ENCODE measurements at regions not wholly inside any gene's neighbourhood (a gene's known extent, or its start where the extent isn't known, plus 50 kb on each side); places are given as distances from the start of the nearest gene placed in this dataset.

- Mint-ChIP-seq H3K9me3 (no peaks in the 10 kb centered on the region), H3K4me1 (peaks cover 19% of the 10 kb centered on the region), H3K36me3 (ENCODE audit: low read depth) (no peaks in the 10 kb centered on the region), H3K27me3 (ENCODE audit: low read depth, poor library complexity) (no peaks in the 10 kb centered on the region), H3K27ac (no peak overlapping the region), H3K4me3 (no peak overlapping the region)
- no peak for DNase-seq
- no peak for TF ChIP-seq CTCF (IDR thresholded peaks at IDR 0.05)
Observed at GRCh38 chr5:153209016-153209415, 281.5 kb upstream of the GRIA1 start.

- H3K27ac Mint-ChIP-seq = no peak overlapping the region
- H3K4me1 Mint-ChIP-seq = peaks cover 19% of the 10 kb centered on the region
- H3K4me3 Mint-ChIP-seq = no peak overlapping the region
- H3K9me3 Mint-ChIP-seq = no peaks in the 10 kb centered on the region
- no peaks in the 10 kb centered on the region for H3K27me3 Mint-ChIP-seq (ENCODE audit: low read depth, poor library complexity)
- no peaks in the 10 kb centered on the region for H3K36me3 Mint-ChIP-seq (ENCODE audit: low read depth)
- no peak for DNase-seq
- TF ChIP-seq CTCF (IDR thresholded peaks at IDR 0.05) = no peak
Observed at GRCh38 chr5:153209687-153210086, 280.8 kb upstream of the GRIA1 start.

- Mint-ChIP-seq H3K9me3 (peaks cover 9% of the 10 kb centered on the region), H3K27me3 (ENCODE audit: low read depth, poor library complexity) (no peaks in the 10 kb centered on the region), H3K36me3 (ENCODE audit: low read depth) (no peaks in the 10 kb centered on the region), H3K4me1 (peaks cover 19% of the 10 kb centered on the region), H3K27ac (no peak overlapping the region), H3K4me3 (no peak overlapping the region)
- DNase-seq = no peak
- no peak for TF ChIP-seq CTCF (IDR thresholded peaks at IDR 0.05)
Observed at GRCh38 chr5:153211076-153211475, 279.4 kb upstream of the GRIA1 start.

- Mint-ChIP-seq H3K4me3 (no peak overlapping the region), H3K9me3 (peaks cover 22% of the 10 kb centered on the region), H3K27ac (no peak overlapping the region), H3K27me3 (ENCODE audit: low read depth, poor library complexity) (no peaks in the 10 kb centered on the region), H3K4me1 (peaks cover 19% of the 10 kb centered on the region), H3K36me3 (ENCODE audit: low read depth) (peaks cover 4% of the 10 kb centered on the region)
- TF ChIP-seq CTCF (IDR thresholded peaks at IDR 0.05) = no peak
- DNase-seq = no peak
Observed at GRCh38 chr5:153212471-153212870, 278.0 kb upstream of the GRIA1 start.

- DNase-seq = no peak
- TF ChIP-seq CTCF (IDR thresholded peaks at IDR 0.05) = no peak
- H3K4me3 Mint-ChIP-seq = no peak overlapping the region
- H3K27me3 Mint-ChIP-seq (ENCODE audit: low read depth, poor library complexity) = no peaks in the 10 kb centered on the region
- peaks cover 20% of the 10 kb centered on the region for H3K9me3 Mint-ChIP-seq
- H3K36me3 Mint-ChIP-seq (ENCODE audit: low read depth) = no peaks in the 10 kb centered on the region
- no peaks in the 10 kb centered on the region for H3K4me1 Mint-ChIP-seq
- no peak overlapping the region for H3K27ac Mint-ChIP-seq
Observed at GRCh38 chr5:153222936-153223335, 267.5 kb upstream of the GRIA1 start.

DNA sequence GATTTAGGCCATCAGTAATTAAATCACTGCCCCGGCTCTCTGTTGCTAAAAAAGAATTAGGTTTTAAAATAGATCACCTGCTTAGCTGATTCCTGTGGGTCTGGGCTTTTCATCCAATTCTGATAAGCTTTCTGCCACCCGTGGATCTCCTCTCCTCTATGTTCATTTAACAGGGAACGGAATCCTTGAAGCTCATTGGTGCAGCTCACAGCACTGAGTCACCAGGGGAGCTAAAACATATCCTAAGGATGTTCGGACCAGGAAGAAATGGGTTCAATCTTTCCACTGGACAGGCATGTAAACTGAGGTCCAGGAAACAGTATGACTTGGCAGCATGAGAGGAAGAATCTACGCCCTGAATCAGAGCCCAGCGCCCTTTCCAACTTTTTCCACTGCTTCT lies 267.1 kb upstream of the GRIA1 start:
- Mint-ChIP-seq H3K4me3 (no peak overlapping the region), H3K27ac (no peak overlapping the region), H3K9me3 (peaks cover 16% of the 10 kb centered on the region), H3K27me3 (ENCODE audit: low read depth, poor library complexity) (no peaks in the 10 kb centered on the region), H3K36me3 (ENCODE audit: low read depth) (no peaks in the 10 kb centered on the region), H3K4me1 (no peaks in the 10 kb centered on the region)
- TF ChIP-seq CTCF (IDR thresholded peaks at IDR 0.05) = no peak
- DNase-seq = no peak

Data from nephron progenitor cell (in vitro differentiated cells).